ENCODE measurements at regions not wholly inside any gene's neighbourhood (a gene's known extent, or its start where the extent isn't known, plus 50 kb on each side); places are given as distances from the start of the nearest gene placed in this dataset.
A peak's percentile ranks its signal among the peaks of the same experiment; 100 is the strongest.
"Not testable (repeated sequence)": the region's sequence is repeated elsewhere in the genome, so short reads cannot be mapped to it uniquely, and the experiment has no call there.

GRCh38 chr2:36035137-36035536, 320.4 kb upstream of the CRIM1 start:
- DNase-seq, result no peak

- DNase-seq, result no peak
These were observed 323.5 kb upstream of the CRIM1 start for GRCh38 chr2:36032046-36032445.

- no peak for DNase-seq
These were observed 324.1 kb upstream of the CRIM1 start for GRCh38 chr2:36031471-36031870.

GRCh38 chr2:36027616-36028015, 328.0 kb upstream of the CRIM1 start:
- DNase-seq, result no peak

- DNase-seq, result no peak
These were observed 342.5 kb upstream of the CRIM1 start for GRCh38 chr2:36013064-36013463.

- no peak for DNase-seq
These were observed 349.1 kb upstream of the CRIM1 start for GRCh38 chr2:36006444-36006843.

GRCh38 chr2:36002941-36003340, 352.6 kb upstream of the CRIM1 start:
- no peak for DNase-seq

GRCh38 chr2:35997488-35997887, 358.1 kb upstream of the CRIM1 start:
- no peak for DNase-seq

- DNase-seq, result no peak
These were observed 366.1 kb upstream of the CRIM1 start for GRCh38 chr2:35989503-35989902.

- DNase-seq, result no peak
These were observed 366.5 kb upstream of the CRIM1 start for GRCh38 chr2:35989040-35989439.

GRCh38 chr2:35986871-35987270, 368.7 kb upstream of the CRIM1 start:
- no peak for DNase-seq

GRCh38 chr2:35978218-35978617, 377.4 kb upstream of the CRIM1 start:
- DNase-seq, result no peak

GRCh38 chr2:35976611-35977010, 379.0 kb upstream of the CRIM1 start:
- DNase-seq, result no peak

- no peak for DNase-seq
These were observed 381.8 kb upstream of the CRIM1 start for GRCh38 chr2:35973737-35974132.

GRCh38 chr2:35973132-35973736, 382.3 kb upstream of the CRIM1 start:
- DNase-seq, result peak in 1 of 6 experiments; percentile 6

- no peak for DNase-seq
These were observed 391.8 kb upstream of the CRIM1 start for GRCh38 chr2:35963824-35964223.

- no peak for DNase-seq
These were observed 392.2 kb upstream of the CRIM1 start for GRCh38 chr2:35963357-35963756.

GRCh38 chr2:35962585-35963146, 392.9 kb upstream of the CRIM1 start:
- DNase-seq, result no peak

- DNase-seq, result no peak
These were observed 395.0 kb upstream of the CRIM1 start for GRCh38 chr2:35960596-35960995.

- DNase-seq, result not testable (repeated sequence)
These were observed 398.5 kb upstream of the CRIM1 start for GRCh38 chr2:35957053-35957452.

- DNase-seq, result no peak
These were observed 409.1 kb upstream of the CRIM1 start for GRCh38 chr2:35946478-35946877.

- DNase-seq, result no peak
These were observed 416.7 kb upstream of the CRIM1 start for GRCh38 chr2:35938838-35939237.

GRCh38 chr2:35933031-35933430, 422.5 kb upstream of the CRIM1 start:
- DNase-seq, result no peak

- no peak for DNase-seq
These were observed 423.2 kb upstream of the CRIM1 start for GRCh38 chr2:35932276-35932963.

- no peak for DNase-seq
These were observed 424.0 kb upstream of the CRIM1 start for GRCh38 chr2:35931626-35932025.
